ENCODE measurements at regions not wholly inside any gene's neighbourhood (a gene's known extent, or its start where the extent isn't known, plus 50 kb on each side); places are given as distances from the start of the nearest gene placed in this dataset.
"Not testable (repeated sequence)": the region's sequence is repeated elsewhere in the genome, so short reads cannot be mapped to it uniquely, and the experiment has no call there.

DNA sequence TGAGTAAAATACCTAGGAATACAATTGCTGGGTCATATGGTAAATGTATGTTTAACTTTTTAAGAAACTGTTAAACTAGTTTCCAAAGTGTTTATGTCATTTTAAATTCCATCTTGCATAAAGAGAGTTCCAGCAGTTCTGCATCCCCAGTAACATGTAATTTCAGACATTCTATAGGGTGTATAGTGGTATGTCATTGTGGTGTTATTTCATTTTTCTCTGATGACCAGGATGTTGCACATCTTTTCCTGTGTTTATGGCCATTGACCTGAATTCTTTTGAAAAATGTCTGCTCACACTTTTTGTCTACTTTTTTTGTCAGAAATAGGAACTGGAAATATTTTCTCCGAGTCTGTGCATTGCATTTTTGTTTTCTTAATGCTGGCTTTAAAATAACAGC, 128.9 kb downstream of the TMEM200A start:
- no peak for DNase-seq (ENCODE audit: low spot score)

DNA sequence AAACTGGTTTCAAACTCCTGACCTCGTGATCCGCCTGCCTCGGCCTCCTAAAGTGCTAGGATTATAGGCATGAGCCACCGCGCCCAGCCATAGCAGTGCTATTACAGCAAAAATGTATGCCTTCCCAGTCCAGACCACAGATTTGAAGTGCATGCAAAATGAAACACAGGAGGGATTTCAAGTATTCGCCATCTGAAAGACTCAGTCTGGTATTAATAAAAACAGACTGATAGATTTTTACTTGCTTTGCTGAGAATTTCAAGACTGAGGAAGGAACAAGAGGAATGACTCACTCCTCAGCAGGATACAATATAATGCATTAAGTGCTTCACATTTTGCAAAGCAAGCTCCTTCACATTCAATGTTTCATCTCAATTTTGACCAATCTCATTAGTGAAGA, 134.9 kb downstream of the TMEM200A start:
- DNase-seq (ENCODE audit: low spot score) = no peak

DNA sequence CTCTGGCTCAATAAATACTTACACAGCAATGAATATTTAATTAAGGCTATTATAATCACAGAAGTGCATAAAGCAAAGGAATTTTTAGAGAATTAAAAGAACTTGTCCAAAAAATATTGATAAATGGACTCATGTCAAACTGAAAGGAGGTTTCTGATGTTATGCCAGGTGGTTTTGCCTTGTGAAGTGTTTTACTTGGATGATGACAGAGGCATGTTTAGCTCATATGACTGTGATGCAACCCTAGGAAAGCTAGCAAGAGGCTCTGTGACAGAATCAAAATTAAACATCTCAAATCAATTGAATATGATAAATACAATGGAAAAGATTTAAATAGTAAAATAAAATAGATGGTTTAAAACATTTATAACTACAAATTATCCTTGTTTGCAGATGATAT, 137.3 kb downstream of the TMEM200A start:
- peak; percentile 24 for DNase-seq (ENCODE audit: low spot score)

DNA sequence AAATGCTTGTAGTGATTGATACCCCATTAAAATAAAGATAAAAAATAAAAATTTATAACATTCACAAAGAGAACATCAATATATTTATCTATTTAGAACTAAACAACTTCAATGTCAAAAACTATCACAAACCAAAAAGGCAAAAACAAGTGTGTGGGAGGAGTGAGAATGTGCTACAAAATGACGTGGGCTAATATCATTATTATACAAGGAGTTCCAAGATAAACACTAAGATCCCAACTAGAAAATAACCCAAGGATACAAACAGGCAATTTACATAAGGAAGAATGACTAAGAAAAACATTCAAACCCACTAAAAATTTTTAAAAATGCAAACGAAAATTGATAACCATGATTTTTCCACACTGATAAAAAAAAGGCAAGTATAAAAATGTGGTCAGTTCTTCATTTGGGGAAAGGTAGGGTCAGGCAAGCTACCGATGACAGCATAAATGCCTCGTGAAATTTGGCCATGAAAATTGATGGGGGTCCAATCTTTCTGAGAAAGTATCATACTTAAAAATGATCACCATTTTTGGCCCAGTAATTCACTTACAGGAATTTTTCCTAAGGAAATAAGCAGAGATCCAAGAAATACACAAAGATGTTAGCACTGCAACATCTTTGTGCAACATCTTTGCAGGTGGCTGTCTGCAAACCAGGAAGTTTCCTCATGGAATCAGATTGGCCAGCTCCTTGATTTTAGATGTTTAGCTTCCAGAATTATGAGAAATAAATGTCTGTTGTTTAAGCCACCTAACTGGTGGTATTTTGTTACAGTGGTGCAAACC, 140.2 kb downstream of the TMEM200A start:
- no peak for DNase-seq (ENCODE audit: low spot score)

DNA sequence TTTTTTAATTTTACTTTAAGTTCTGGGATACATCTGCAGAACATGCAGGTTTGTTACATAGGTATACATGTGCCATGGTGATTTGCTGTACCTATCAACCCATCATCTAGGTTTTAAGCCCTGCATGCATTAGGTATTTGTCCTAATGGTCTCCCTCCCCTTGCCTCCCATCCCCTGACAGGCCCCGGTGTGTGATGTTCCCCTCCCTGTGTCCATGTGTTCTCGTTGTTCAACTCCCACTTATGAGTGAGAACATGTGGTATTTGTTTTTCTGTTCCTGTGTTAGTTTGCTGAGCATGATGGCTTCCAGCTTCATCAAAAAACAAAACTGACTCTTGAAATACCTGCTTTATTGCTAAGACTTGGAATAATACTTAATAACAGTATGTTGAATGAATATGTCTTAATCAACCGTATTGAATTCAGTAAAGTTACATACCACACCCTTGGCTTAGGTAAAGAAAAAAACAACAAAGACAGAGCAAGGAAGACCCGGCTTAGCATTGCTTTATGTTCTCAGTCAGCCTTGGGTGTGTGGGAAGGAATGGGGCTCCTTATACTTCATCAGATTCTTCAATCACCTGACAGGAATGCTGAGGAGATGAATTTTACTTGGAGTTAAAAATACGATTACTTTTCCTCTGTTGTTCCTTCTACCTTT, 141.3 kb downstream of the TMEM200A start:
- DNase-seq (ENCODE audit: low spot score) = not testable (repeated sequence)

DNA sequence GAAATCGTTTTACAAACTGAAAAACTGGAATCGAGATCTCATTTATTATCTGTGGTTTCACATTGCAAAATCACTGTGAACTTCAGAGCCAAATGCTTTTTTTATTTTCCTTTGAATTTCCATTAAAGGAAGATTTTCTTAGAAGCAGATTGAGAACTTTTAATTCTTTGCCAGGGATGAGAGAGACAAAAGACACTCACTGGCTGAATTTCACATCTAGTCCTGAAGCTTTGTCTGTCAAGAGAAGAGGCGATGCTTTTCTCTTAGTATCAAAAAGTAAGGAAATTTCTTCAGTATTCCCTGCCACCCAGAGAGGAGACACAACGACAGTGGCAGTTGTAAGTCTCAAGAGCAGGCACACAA, 141.8 kb downstream of the TMEM200A start:
- no peak for DNase-seq (ENCODE audit: low spot score)

DNA sequence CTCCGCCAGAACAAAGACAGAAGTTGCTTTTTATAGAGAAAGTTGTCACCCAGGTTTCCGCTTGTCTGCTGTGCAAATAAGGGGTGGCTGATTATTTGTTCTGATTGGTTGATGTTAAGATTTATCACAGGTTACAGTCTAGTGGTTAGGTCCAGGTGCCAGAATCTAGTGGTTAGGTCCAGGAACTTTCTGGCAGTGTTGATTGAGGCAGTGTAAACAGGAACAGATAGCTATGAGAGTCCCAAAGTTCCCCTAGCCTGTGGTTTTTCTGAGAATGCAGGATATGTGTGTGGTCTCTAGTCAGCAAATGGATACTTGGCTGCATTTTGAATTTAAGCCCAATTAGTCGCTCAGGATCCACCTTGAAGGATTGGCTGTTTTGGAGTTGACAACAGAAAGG, 148.0 kb downstream of the TMEM200A start:
- peak; percentile 18 for DNase-seq (ENCODE audit: low spot score)

DNA sequence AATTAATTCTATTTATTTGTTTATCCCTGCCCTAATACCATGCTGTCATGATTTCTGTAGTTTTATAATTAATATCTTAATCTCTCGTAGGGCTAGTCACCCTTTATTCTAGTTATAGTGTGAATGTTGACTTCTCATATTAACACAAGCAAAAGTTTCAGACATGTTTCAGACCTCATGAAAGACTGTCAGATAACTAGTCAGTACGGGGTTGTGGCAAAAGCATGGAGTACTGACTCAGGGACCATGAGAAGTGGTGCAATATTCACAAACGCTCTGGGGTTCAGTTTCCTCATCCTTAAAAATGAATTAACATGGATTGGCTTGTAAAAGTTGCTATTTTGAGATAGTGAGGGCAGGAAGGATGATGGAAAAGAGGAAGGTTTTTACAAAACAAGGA, 148.9 kb downstream of the TMEM200A start:
- DNase-seq (ENCODE audit: low spot score) = no peak

DNA sequence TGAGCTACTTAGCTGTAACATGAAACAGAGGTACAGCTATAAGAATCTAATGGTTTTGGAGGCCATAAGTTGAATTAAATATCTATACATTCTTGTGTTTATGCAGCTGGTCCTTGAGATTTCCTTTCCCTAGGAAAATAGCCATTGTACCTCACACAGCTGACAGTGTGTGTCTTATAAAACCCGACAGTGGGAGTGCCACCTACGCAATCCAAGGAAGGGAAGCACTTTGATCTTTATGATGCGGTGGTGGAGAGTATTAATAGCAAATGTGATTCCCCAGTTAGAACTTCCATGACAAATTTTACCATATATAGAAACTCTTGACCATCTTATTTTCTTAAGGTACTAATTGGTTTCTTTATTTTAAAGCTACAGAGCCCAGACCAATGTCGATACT, 149.5 kb downstream of the TMEM200A start:
- no peak for DNase-seq (ENCODE audit: low spot score)

DNA sequence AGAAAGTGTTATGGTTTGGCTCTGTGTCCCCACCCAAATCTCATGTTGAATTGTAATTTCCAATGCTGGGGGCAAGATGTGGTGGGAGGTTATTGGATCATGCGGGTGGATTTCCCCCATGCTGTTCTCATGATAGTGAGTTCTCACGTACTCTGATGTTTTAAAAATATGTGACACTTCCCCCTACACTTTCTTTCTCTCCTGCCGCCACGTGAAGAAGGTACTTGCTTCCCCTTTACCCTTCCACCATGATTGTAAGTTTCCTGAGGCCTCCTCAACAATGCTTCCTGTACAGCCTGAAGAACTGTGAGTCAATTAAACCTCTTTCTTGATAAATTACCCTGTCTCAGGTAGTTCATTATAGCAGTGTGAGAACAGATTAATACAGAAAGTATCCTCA, 150.8 kb downstream of the TMEM200A start:
- DNase-seq (ENCODE audit: low spot score) = no peak

DNA sequence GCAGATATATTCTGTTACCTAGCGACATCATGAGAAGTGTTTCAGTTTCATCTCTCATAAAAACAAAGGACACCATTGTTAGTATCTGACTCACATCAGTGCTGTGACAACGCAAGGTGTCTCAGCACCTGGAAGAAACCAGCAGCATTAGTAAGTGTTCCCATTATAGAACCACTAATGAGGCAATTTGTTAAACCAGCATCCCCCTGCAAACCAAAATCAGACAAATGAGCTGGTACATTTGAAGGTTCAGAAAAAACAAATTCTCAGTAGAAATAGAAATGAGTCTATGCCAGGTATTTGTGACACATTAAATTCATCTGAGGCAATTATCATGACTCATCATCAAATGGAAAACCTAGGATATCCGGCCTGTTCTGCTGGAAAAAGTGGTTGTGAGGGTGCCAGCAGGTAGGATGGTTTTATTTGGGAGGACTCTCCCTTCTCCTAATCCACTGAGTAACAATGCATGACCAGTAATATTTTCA, 151.7 kb downstream of the TMEM200A start:
- no peak for DNase-seq (ENCODE audit: low spot score)

DNA sequence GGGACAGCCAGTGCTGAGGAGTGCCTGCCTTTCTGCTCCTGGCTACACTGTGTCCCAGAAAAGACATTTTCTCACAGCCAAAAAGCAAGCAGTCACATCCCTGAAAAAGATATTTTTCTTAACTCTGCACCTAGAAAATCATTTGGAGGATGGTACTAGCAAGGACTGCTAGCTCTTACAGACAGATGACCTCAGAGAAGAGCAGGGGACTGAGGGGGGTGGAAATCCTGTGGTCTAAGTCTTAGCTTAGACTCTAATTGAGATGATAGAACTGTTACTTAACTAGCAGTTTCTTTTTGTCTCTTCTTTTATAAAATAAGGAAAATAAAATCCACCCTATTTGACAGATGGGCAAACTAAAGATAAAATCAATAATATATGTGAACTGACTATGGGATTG, 152.8 kb downstream of the TMEM200A start:
- no peak for DNase-seq (ENCODE audit: low spot score)

DNA sequence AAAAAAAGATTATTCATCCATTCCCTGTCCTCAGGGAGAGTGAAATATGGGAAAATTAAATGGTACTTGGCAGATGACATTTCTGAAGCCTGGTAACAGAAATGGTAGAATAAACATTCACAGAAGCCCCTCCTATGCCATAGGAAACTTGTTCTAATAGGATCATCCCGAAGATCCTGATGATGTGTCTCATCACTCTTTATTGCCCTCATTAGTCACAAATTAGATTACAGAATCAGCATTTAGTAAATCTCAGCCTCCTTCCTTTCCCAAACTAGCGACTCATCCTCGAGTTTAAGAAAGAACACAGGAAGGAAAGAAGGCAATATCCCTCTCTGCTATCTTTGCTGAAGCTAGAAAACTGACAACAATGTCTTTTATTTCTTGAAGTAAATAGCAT, 154.4 kb downstream of the TMEM200A start:
- DNase-seq (ENCODE audit: low spot score) = no peak

DNA sequence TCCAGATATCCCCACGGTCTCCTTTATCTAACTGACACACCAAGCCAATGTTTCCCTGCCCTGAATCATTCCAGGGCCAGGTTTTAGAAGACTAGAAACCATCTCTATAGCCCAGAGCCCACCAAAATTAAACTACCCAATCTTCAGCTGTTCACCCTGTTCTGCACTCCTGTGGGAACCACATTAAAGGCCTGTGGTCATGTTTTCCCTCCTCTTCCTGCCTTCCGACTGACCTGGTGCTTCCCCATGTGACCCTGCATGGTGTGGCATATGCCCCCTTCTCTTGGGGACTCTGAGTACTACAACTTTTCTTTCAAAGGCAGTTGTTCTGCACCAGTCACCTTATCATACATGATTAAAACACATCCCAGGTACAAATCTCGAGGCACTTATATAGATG, 155.0 kb downstream of the TMEM200A start:
- no peak for DNase-seq (ENCODE audit: low spot score)

DNA sequence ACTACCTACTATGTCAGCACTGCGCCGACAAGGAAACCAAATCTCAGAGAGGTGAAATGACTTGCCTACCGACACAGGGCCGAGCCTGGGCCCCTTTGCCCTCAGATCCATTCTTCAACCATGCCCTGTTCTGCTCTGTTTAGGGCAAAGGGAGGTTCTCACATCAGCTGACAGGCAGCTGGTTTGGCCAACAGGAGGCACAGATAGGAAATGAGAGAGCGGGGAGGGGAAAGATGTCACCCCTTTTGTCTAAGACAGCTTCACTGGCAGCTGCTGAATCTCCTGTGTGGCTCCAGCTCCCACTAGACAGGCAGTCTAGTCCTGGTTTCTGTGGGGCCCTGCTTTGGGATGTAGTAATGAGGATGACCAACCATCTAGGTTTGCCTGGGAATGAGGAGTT, 158.7 kb downstream of the TMEM200A start:
- DNase-seq (ENCODE audit: low spot score) = no peak

DNA sequence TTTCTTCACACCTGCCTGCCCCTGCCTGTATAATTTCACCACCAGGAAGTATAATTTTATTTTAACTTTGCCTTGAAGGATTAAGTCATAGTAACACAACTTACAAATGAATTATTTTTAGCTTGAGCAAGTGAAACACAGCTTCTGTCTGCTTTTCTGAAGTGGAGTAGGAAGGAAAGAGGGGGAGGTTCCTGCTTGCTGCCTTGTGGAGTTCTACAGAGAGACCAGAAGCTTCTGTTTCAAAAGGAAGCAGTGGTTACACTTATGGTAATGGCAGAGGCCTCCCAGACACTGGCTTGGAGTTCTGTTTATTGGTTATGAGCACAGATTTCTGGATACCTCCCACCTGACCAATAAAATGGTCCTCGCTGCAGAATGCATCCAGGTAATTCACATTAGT, 159.6 kb downstream of the TMEM200A start:
- no peak for DNase-seq (ENCODE audit: low spot score)

DNA sequence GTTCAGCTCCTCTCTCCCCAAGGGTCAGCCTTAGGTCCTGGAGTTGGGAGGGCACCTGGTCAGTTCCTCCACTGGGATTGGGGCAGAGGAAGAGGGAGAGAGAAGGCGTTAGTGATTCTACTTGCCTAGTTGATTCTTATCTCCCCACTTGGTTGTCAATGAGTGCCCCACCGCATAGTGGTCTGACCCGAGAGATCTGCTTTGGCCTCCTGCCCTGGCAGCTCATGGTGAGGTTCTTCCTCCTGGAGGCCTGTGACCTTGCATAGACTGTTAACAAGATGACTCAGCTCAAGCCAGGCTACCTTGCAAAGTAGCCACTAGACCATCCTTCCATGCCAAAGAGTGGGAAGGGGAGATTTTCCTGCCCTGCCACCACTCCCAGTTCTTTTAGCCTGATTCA, 160.6 kb downstream of the TMEM200A start:
- DNase-seq (ENCODE audit: low spot score) = no peak

DNA sequence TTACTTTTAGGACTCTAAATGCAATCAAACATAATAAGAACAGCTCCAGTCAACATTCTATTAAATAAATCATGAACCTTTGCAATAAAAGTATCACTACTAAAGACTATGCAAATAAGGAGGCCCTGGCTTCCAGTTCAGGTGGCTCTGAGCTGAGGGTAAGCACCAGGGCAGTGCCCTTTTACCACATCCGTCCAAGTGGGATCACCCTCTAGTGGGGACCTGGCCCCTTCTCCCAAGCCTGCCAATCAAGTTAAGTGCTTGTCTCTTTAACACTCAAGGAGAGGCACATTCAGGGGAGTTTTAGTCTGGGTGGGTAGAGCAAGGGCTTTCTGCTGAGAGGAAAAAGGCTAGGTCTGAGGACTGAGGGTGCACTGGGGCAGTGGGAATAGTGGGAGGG, 161.4 kb downstream of the TMEM200A start:
- DNase-seq (ENCODE audit: low spot score) = no peak

DNA sequence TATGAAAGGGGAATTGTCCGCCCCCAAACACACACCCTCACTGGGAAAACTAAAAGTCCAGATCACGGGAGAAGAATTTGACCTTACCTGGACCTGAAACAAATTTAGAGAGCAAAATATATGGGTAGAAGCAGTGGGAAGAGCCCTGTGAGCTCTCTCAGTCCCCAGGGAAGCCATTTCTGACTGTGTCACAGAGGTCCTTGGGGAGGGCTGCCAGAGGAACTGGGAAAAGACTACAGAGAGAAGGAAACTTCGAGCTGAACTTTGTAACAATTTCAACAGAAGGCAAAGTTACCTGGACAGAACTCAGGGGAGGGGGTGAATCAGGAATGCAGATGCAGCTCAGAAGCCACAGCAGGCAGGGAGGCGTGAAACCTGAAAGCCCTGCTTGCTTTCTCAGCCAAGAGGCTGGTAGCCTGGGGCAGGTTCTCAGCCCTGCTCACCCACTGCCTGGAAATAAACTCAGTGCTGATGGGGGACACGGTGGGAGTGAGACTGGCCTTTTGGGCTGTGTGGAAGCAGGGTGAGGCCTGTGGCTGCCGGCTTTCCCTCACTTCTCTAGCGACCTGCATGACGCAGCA, 163.8 kb downstream of the TMEM200A start:
- DNase-seq (ENCODE audit: low spot score) = no peak

DNA sequence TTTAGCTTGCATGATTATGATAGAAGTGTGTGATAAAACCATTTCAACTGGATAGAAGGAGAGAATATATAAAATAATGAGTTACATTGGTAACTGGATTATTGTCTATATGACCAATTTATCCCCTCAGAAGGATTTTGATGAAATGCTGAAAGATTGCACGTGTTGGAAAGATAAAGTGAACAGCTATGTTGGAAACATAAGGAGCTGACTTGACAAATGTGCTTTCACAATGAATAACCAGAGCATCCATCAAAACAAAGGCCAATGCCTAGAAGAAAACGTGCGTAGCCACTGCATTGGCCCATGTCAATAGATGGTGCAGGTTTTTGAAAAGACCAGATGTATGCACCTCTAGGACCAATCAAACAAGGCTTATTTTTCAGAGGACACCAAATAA, 168.8 kb downstream of the TMEM200A start:
- DNase-seq (ENCODE audit: low spot score) = no peak

DNA sequence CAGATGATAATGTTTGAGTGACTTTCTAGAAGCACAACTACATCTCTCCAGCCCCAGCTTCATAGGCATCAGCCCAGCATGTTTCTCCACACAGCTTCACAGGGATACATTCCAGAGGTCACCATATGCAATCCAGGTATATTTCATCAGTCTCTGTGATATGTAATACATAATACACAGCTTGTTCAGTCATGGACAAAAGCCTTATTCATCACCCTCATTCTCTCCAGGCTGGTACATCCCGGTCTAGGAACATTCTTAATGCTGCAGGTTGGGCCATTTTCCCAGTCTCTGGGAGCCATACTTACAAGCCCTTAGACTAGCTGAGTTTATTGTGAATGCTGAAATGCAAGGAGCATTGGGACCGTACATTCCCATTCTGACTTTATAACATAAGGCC, 169.4 kb downstream of the TMEM200A start:
- no peak for DNase-seq (ENCODE audit: low spot score)

DNA sequence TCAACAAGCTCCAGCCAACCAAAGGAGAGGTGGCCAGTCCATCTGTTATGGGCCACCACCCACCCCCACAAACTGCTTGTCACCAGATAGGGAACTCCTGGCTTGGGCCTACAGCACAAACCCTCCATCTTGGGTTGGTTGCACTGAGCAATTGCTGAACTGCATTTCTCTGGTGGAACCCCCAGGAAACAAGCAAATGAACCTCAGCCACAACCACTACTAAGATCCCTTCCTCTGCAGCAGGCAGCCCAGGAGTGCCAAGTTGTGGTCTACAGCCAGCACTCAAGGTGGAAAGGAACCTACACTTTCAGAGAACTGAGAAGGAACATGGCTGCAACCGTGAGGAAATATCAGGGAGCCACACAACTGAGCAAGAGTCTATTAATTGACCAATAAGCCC, 171.6 kb downstream of the TMEM200A start:
- DNase-seq (ENCODE audit: low spot score) = no peak

DNA sequence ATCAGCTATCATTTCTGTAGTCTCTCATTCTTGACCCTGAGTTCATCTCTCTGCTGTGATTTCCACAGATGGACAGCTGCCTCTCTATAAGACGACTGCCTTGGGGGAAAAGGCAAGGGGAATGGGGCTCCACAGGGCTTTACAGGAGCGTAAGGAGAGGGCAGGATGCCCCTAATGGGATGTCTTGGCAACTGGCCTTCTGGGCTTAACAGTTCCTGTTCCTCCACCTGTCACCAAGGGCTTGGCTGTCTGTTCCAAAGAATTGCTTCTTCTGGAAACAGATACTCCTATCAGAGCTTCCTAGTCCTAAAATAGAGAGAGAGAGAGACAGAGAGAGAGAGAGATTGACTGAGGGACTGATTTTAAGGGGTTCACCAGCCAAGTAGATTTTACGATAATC, 181.9 kb downstream of the TMEM200A start:
- DNase-seq (ENCODE audit: low spot score) = no peak

All from hepatic stellate cell (primary cell).